22Rv1 (cell line): ENCODE measurements at regions not wholly inside any gene's neighbourhood (a gene's known extent, or its start where the extent isn't known, plus 50 kb on each side); places are given as distances from the start of the nearest gene placed in this dataset.

Source experiments
- H3K27ac ChIP-seq: fragments of 450-650 bp; 2 replicates; pipeline ENCODE4 v1.5.1; 2017
- CTCF ChIP-seq: fragments of 450-650 bp; IDR thresholded peaks from 2 replicates; pipeline ENCODE4 v1.5.1; 2017; ENCODE audit warnings: mild to moderate bottlenecking
- ZFX ChIP-seq: fragments of 450-650 bp; IDR thresholded peaks from 2 replicates; pipeline ENCODE4 v1.6.1; 2017; ENCODE audit warnings: antibody characterized with exemption, borderline replicate concordance

DNA sequence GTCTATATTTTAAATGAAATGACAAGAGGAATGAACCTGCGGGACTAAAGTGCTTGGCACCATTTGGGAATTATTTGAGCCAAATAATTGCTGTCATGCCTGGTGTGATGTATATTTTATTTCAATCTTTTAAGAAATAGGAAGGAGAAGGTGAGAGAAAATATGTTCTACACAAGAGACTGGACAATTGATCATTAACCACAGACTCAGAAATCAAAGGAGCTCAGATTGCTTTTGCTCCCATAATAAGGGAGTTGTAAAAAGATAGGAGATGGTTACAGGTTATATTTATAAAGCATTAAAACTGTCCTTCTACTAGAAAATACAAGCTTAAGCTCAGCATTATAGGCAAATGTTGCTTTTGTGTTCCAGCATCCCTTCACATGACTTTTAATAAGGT, 515.2 kb upstream of the SULF2 start:
- no peak overlapping the region for H3K27ac ChIP-seq
- TF ChIP-seq ZFX = no peak
- TF ChIP-seq CTCF = no peak

GRCh38 chr20:48298851-48299484, 513.7 kb upstream of the SULF2 start:
- TF ChIP-seq CTCF (no peak), ZFX (no peak)

DNA sequence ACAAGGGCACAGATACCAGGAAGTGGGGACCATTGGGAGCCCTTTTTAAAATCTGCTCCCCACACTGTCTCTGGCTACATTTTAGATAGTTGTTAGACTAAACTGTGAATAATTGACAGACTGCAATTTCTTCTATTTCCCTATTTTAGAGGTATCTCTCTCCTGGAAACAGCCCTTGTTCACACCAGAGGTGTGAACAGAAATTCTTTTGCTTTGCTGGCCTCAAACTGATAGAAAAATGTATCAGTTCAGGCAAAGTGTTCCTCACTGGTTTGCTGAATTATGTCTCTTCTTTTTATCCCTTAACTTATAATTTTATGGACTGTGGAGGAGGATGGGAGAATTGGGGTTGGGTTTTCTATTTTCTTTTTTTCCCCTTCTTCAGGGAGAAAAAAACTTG, 513.2 kb upstream of the SULF2 start:
- TF ChIP-seq ZFX (no peak), CTCF (no peak)
- H3K27ac ChIP-seq = no peak overlapping the region

More at GRCh38 chr20:48298851-48299484, 513.7 kb upstream of the SULF2 start:
- H3K27ac ChIP-seq = no peak overlapping the region

DNA sequence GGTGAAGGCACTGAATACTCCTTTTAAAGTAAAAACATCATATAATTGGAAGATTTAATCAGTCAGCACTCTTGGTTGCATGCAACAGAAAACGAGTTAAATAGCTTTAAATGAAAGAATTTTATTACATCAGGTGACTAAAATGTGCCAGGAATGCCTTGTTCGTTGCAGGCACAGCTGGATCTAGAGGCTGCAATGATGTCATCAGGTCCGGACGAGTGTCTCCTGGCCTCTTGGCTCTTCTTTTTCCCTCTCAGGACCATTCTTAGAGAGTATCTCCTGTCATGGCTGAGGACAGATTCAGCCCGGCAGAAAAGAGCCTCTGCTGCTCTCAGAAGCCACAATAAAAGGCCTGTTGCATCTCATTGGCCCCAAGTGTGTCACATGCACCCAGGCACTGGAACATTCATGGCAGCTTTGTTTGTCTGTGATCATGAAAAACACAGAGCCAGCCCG, 510.7 kb upstream of the SULF2 start:
- no peak for TF ChIP-seq CTCF
- no peak for TF ChIP-seq ZFX
- no peak overlapping the region for H3K27ac ChIP-seq

GRCh38 chr20:48295445-48295903, 510.2 kb upstream of the SULF2 start:
- no peak overlapping the region for H3K27ac ChIP-seq
- TF ChIP-seq ZFX (no peak), CTCF (no peak)

DNA sequence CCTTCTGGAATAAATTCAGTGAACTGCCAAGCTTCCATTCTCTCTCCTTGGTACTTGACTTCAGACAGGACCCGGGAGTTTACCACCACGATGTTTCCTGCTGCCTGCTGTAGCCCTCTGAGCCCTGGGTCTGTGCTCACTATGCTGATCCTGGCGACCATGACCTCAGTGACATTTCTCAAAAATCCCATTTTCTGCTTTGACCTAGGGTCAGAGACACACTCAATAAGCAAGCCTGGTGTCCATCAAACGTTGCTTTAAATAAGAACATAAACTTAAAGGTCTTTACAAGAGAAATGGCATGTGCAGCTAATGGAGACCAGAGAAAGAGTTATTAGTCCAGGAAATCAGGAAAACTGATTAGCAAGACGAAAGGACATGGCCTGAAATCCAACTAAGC, 509.7 kb upstream of the SULF2 start:
- no peak overlapping the region for H3K27ac ChIP-seq
- TF ChIP-seq CTCF (no peak), ZFX (no peak)

- H3K27ac ChIP-seq = no peak overlapping the region
- no peak for TF ChIP-seq ZFX
- TF ChIP-seq CTCF = no peak
Measured at GRCh38 chr20:48294196-48294595, 508.9 kb upstream of the SULF2 start.
